ENCODE measurements at regions not wholly inside any gene's neighbourhood (a gene's known extent, or its start where the extent isn't known, plus 50 kb on each side); places are given as distances from the start of the nearest gene placed in this dataset.

GRCh38 chr17:73801455-73802100 lies 157.3 kb upstream of the SDK2 start:
- Histone ChIP-seq H2AFZ (ENCODE audit: low read depth, low read length) (no peak overlapping the region), H3K36me3 (ENCODE audit: insufficient read depth, low read length) (no peaks in the 10 kb centered on the region), H3K9me3 (ENCODE audit: low read length) (no peaks in the 10 kb centered on the region), H3K4me3 (ENCODE audit: low read length) (no peak overlapping the region), H3K27me3 (ENCODE audit: insufficient read depth, low read depth, low read length) (no peaks in the 10 kb centered on the region), H3K27ac (ENCODE audit: low read length) (no peak overlapping the region), H3K9ac (ENCODE audit: low read length) (no peak overlapping the region), H4K20me1 (ENCODE audit: insufficient read depth) (no peaks in the 10 kb centered on the region), H3K9me2 (ENCODE audit: insufficient read depth, low read length) (no peaks in the 10 kb centered on the region), H3F3A (ENCODE audit: insufficient read depth, low read length, poor library complexity, severe bottlenecking) (no peaks in the 10 kb centered on the region), H3K79me2 (replicated peaks; ENCODE audit: insufficient read depth, low read length) (no peaks in the 10 kb centered on the region), H3K4me2 (ENCODE audit: low read length) (no peak overlapping the region)
- TF ChIP-seq MXI1 (conservative IDR thresholded peaks at IDR 0.05; ENCODE audit: poor library complexity, severe bottlenecking) (no peak), POLR2AphosphoS5 (IDR thresholded peaks at IDR 0.05) (no peak), EZH2 (IDR thresholded peaks at IDR 0.05; ENCODE audit: borderline replicate concordance, insufficient read depth, low read length, poor library complexity, severe bottlenecking) (no peak), RAD21 (conservative IDR thresholded peaks at IDR 0.05) (no peak), TAF1 (IDR thresholded peaks at IDR 0.05; ENCODE audit: low read depth) (no peak), EP300 (conservative IDR thresholded peaks at IDR 0.05; ENCODE audit: poor library complexity, severe bottlenecking) (no peak), SMC3 (conservative IDR thresholded peaks at IDR 0.05; ENCODE audit: poor library complexity) (no peak)
- TF ChIP-seq, protein P1, sequence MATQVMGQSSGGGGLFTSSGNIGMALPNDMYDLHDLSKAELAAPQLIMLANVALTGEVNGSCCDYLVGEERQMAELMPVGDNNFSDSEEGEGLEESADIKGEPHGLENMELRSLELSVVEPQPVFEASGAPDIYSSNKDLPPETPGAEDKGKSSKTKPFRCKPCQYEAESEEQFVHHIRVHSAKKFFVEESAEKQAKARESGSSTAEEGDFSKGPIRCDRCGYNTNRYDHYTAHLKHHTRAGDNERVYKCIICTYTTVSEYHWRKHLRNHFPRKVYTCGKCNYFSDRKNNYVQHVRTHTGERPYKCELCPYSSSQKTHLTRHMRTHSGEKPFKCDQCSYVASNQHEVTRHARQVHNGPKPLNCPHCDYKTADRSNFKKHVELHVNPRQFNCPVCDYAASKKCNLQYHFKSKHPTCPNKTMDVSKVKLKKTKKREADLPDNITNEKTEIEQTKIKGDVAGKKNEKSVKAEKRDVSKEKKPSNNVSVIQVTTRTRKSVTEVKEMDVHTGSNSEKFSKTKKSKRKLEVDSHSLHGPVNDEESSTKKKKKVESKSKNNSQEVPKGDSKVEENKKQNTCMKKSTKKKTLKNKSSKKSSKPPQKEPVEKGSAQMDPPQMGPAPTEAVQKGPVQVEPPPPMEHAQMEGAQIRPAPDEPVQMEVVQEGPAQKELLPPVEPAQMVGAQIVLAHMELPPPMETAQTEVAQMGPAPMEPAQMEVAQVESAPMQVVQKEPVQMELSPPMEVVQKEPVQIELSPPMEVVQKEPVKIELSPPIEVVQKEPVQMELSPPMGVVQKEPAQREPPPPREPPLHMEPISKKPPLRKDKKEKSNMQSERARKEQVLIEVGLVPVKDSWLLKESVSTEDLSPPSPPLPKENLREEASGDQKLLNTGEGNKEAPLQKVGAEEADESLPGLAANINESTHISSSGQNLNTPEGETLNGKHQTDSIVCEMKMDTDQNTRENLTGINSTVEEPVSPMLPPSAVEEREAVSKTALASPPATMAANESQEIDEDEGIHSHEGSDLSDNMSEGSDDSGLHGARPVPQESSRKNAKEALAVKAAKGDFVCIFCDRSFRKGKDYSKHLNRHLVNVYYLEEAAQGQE (IDR thresholded peaks at IDR 0.05; ENCODE audit: borderline replicate concordance) = no peak
- TF ChIP-seq, protein P2, sequence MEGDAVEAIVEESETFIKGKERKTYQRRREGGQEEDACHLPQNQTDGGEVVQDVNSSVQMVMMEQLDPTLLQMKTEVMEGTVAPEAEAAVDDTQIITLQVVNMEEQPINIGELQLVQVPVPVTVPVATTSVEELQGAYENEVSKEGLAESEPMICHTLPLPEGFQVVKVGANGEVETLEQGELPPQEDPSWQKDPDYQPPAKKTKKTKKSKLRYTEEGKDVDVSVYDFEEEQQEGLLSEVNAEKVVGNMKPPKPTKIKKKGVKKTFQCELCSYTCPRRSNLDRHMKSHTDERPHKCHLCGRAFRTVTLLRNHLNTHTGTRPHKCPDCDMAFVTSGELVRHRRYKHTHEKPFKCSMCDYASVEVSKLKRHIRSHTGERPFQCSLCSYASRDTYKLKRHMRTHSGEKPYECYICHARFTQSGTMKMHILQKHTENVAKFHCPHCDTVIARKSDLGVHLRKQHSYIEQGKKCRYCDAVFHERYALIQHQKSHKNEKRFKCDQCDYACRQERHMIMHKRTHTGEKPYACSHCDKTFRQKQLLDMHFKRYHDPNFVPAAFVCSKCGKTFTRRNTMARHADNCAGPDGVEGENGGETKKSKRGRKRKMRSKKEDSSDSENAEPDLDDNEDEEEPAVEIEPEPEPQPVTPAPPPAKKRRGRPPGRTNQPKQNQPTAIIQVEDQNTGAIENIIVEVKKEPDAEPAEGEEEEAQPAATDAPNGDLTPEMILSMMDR (IDR thresholded peaks at IDR 0.05; ENCODE audit: poor library complexity, severe bottlenecking) = no peak

DNA sequence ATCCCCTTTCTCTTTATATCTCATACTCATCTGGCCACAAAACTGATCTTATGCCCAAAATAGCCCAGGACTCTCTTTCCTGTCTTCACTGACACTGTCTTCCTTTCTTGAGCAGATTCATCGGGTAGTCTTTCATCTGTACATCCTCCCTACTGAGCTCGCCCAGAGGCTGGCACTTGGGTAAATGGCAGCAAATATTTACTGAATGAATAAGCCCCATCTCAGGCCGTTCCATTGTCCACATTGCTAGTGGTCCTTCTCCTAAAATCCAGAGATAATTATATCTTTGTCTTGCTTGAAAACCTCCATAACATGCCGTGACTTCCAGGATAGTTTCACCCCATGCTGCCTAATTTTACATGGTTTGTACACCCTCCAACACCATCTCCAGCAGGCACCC lies 158.1 kb upstream of the SDK2 start:
- H3K79me2 ChIP-seq (replicated peaks; ENCODE audit: insufficient read depth, low read length) = no peaks in the 10 kb centered on the region
- H3K9ac ChIP-seq (ENCODE audit: low read length) = no peak overlapping the region
- H3K36me3 ChIP-seq (ENCODE audit: insufficient read depth, low read length) = no peaks in the 10 kb centered on the region
- H3K27ac ChIP-seq (ENCODE audit: low read length) = no peak overlapping the region
- H3F3A ChIP-seq (ENCODE audit: insufficient read depth, low read length, poor library complexity, severe bottlenecking) = no peaks in the 10 kb centered on the region
- H3K4me3 ChIP-seq (ENCODE audit: low read length) = no peak overlapping the region
- no peak for TF ChIP-seq EZH2 (IDR thresholded peaks at IDR 0.05; ENCODE audit: borderline replicate concordance, insufficient read depth, low read length, poor library complexity, severe bottlenecking)
- TF ChIP-seq, protein P2 (IDR thresholded peaks at IDR 0.05; ENCODE audit: poor library complexity, severe bottlenecking) = no peak
- no peak for TF ChIP-seq SMC3 (conservative IDR thresholded peaks at IDR 0.05; ENCODE audit: poor library complexity)
- H3K9me3 ChIP-seq (ENCODE audit: low read length) = no peaks in the 10 kb centered on the region
- no peaks in the 10 kb centered on the region for H4K20me1 ChIP-seq (ENCODE audit: insufficient read depth)
- H3K4me2 ChIP-seq (ENCODE audit: low read length) = no peak overlapping the region
- no peaks in the 10 kb centered on the region for H3K9me2 ChIP-seq (ENCODE audit: insufficient read depth, low read length)
- H3K27me3 ChIP-seq (ENCODE audit: insufficient read depth, low read depth, low read length) = no peaks in the 10 kb centered on the region
- no peak overlapping the region for H2AFZ ChIP-seq (ENCODE audit: low read depth, low read length)

Measured in neural cell (in vitro differentiated cells).